Activated T-cell treated with anti-CD3 and anti-CD28 coated beads, Interleukin-2, amount 50 U/mL, for 4 hours (primary cell): ENCODE measurements at regions not wholly inside any gene's neighbourhood (a gene's known extent, or its start where the extent isn't known, plus 50 kb on each side); places are given as distances from the start of the nearest gene placed in this dataset.

Experiments used
- ATAC-seq, 2 donors: fragments of 200-7000 bp; cut with Tn5 transposase; one replicate each; pipeline ENCODE4 v1.10.0; 2021
- DNase-seq: peaks from one replicate; pipeline ENCODE4 v3.0.0-alpha.2; 2020
- H3K27me3 Mint-ChIP-seq: one replicate; pipeline ENCODE4 v1.8.0; 2021; ENCODE audit warnings: low read depth, mixed read lengths
- H3K36me3 Mint-ChIP-seq: one replicate; pipeline ENCODE4 v1.8.0; 2022; ENCODE audit warnings: mixed read lengths; ENCODE audit not compliant: insufficient read depth
- H3K4me1 Mint-ChIP-seq: one replicate; pipeline ENCODE4 v1.8.0; 2021; ENCODE audit warnings: low read depth, mixed read lengths
- H3K4me3 Mint-ChIP-seq: one replicate; pipeline ENCODE4 v1.8.0; 2021; ENCODE audit warnings: mild to moderate bottlenecking, moderate library complexity, mixed read lengths
- H3K9me3 Mint-ChIP-seq: one replicate; pipeline ENCODE4 v1.8.0; 2021; ENCODE audit warnings: mixed read lengths

GRCh38 chr13:34030782-34031181 lies 212.8 kb downstream of the RFC3 start:
- no peaks in the 10 kb centered on the region for H3K36me3 Mint-ChIP-seq
- H3K4me3 Mint-ChIP-seq, result no peak overlapping the region
- ATAC-seq (no peak), DNase-seq (no peak)
- peaks cover 10% of the 10 kb centered on the region for H3K9me3 Mint-ChIP-seq
- no peaks in the 10 kb centered on the region for H3K4me1 Mint-ChIP-seq
- H3K27me3 Mint-ChIP-seq, result no peaks in the 10 kb centered on the region

- no peak overlapping the region for H3K4me3 Mint-ChIP-seq
- DNase-seq, result no peak
- H3K9me3 Mint-ChIP-seq, result peaks cover 10% of the 10 kb centered on the region
- no peak for ATAC-seq
- H3K36me3 Mint-ChIP-seq, result no peaks in the 10 kb centered on the region
- H3K4me1 Mint-ChIP-seq, result no peaks in the 10 kb centered on the region
- H3K27me3 Mint-ChIP-seq, result no peaks in the 10 kb centered on the region
Measured at GRCh38 chr13:34031610-34032009, 213.7 kb downstream of the RFC3 start.

- peaks cover 5% of the 10 kb centered on the region for H3K9me3 Mint-ChIP-seq
- no peaks in the 10 kb centered on the region for H3K4me1 Mint-ChIP-seq
- ATAC-seq (no peak), DNase-seq (no peak)
- no peaks in the 10 kb centered on the region for H3K27me3 Mint-ChIP-seq
- no peaks in the 10 kb centered on the region for H3K36me3 Mint-ChIP-seq
- H3K4me3 Mint-ChIP-seq, result no peak overlapping the region
Measured at GRCh38 chr13:34034411-34034810, 216.5 kb downstream of the RFC3 start.

GRCh38 chr13:34035178-34035577 lies 217.2 kb downstream of the RFC3 start:
- DNase-seq, result no peak
- H3K36me3 Mint-ChIP-seq, result no peaks in the 10 kb centered on the region
- no peak for ATAC-seq
- H3K9me3 Mint-ChIP-seq, result no peaks in the 10 kb centered on the region
- H3K4me3 Mint-ChIP-seq, result no peak overlapping the region
- H3K4me1 Mint-ChIP-seq, result no peaks in the 10 kb centered on the region
- H3K27me3 Mint-ChIP-seq, result no peaks in the 10 kb centered on the region

GRCh38 chr13:34035676-34036325 lies 217.9 kb downstream of the RFC3 start:
- DNase-seq (no peak), ATAC-seq (no peak)
- no peaks in the 10 kb centered on the region for H3K9me3 Mint-ChIP-seq
- no peak overlapping the region for H3K4me3 Mint-ChIP-seq
- no peaks in the 10 kb centered on the region for H3K27me3 Mint-ChIP-seq
- no peaks in the 10 kb centered on the region for H3K36me3 Mint-ChIP-seq
- no peaks in the 10 kb centered on the region for H3K4me1 Mint-ChIP-seq

- H3K36me3 Mint-ChIP-seq, result no peaks in the 10 kb centered on the region
- no peak overlapping the region for H3K4me3 Mint-ChIP-seq
- no peak for DNase-seq
- no peaks in the 10 kb centered on the region for H3K4me1 Mint-ChIP-seq
- H3K27me3 Mint-ChIP-seq, result peaks cover 1% of the 10 kb centered on the region
- ATAC-seq, result no peak
- no peaks in the 10 kb centered on the region for H3K9me3 Mint-ChIP-seq
Measured at GRCh38 chr13:34037636-34038540, 219.9 kb downstream of the RFC3 start.

GRCh38 chr13:34038541-34039068 lies 220.7 kb downstream of the RFC3 start:
- no peaks in the 10 kb centered on the region for H3K9me3 Mint-ChIP-seq
- ATAC-seq, result no peak
- H3K4me3 Mint-ChIP-seq, result no peak overlapping the region

GRCh38 chr13:34039678-34040077 lies 221.7 kb downstream of the RFC3 start:
- H3K4me1 Mint-ChIP-seq, result no peaks in the 10 kb centered on the region
- ATAC-seq (no peak), DNase-seq (no peak)
- no peaks in the 10 kb centered on the region for H3K36me3 Mint-ChIP-seq
- no peak overlapping the region for H3K4me3 Mint-ChIP-seq
- H3K9me3 Mint-ChIP-seq, result no peaks in the 10 kb centered on the region
- H3K27me3 Mint-ChIP-seq, result peaks cover 1% of the 10 kb centered on the region

More at GRCh38 chr13:34038541-34039068, 220.7 kb downstream of the RFC3 start:
- no peaks in the 10 kb centered on the region for H3K36me3 Mint-ChIP-seq
- DNase-seq, result no peak
- H3K27me3 Mint-ChIP-seq, result peaks cover 1% of the 10 kb centered on the region
- no peaks in the 10 kb centered on the region for H3K4me1 Mint-ChIP-seq

GRCh38 chr13:34040863-34041262 lies 222.9 kb downstream of the RFC3 start:
- no peaks in the 10 kb centered on the region for H3K36me3 Mint-ChIP-seq
- no peak for ATAC-seq
- H3K4me3 Mint-ChIP-seq, result no peak overlapping the region
- DNase-seq, result no peak
- H3K9me3 Mint-ChIP-seq, result no peaks in the 10 kb centered on the region
- no peaks in the 10 kb centered on the region for H3K4me1 Mint-ChIP-seq
- peaks cover 1% of the 10 kb centered on the region for H3K27me3 Mint-ChIP-seq

- DNase-seq, result no peak
- H3K27me3 Mint-ChIP-seq, result peaks cover 1% of the 10 kb centered on the region
- no peak for ATAC-seq
- no peaks in the 10 kb centered on the region for H3K4me1 Mint-ChIP-seq
- no peaks in the 10 kb centered on the region for H3K9me3 Mint-ChIP-seq
- no peak overlapping the region for H3K4me3 Mint-ChIP-seq
- no peaks in the 10 kb centered on the region for H3K36me3 Mint-ChIP-seq
Measured at GRCh38 chr13:34044041-34044440, 226.1 kb downstream of the RFC3 start.

GRCh38 chr13:34044660-34045080 lies 226.7 kb downstream of the RFC3 start:
- DNase-seq, result no peak
- ATAC-seq, result no peak
- H3K4me1 Mint-ChIP-seq, result no peaks in the 10 kb centered on the region
- H3K27me3 Mint-ChIP-seq, result peaks cover 1% of the 10 kb centered on the region
- H3K4me3 Mint-ChIP-seq, result no peak overlapping the region
- H3K9me3 Mint-ChIP-seq, result no peaks in the 10 kb centered on the region
- H3K36me3 Mint-ChIP-seq, result no peaks in the 10 kb centered on the region

GRCh38 chr13:34046457-34046856 lies 228.5 kb downstream of the RFC3 start:
- no peak for ATAC-seq
- Mint-ChIP-seq H3K4me1 (no peaks in the 10 kb centered on the region), H3K9me3 (no peaks in the 10 kb centered on the region), H3K36me3 (no peaks in the 10 kb centered on the region), H3K4me3 (no peak overlapping the region), H3K27me3 (peaks cover 1% of the 10 kb centered on the region)
- DNase-seq, result no peak

- H3K9me3 Mint-ChIP-seq, result peaks cover 3% of the 10 kb centered on the region
- H3K4me1 Mint-ChIP-seq, result no peaks in the 10 kb centered on the region
- no peaks in the 10 kb centered on the region for H3K36me3 Mint-ChIP-seq
- DNase-seq (no peak), ATAC-seq (no peak)
- H3K27me3 Mint-ChIP-seq, result no peaks in the 10 kb centered on the region
- H3K4me3 Mint-ChIP-seq, result no peak overlapping the region
Measured at GRCh38 chr13:34048652-34049051, 230.7 kb downstream of the RFC3 start.

- ATAC-seq, result no peak
- peaks cover 6% of the 10 kb centered on the region for H3K9me3 Mint-ChIP-seq
- no peak overlapping the region for H3K4me3 Mint-ChIP-seq
- H3K36me3 Mint-ChIP-seq, result no peaks in the 10 kb centered on the region
- no peaks in the 10 kb centered on the region for H3K4me1 Mint-ChIP-seq
- H3K27me3 Mint-ChIP-seq, result no peaks in the 10 kb centered on the region
- DNase-seq, result no peak
Measured at GRCh38 chr13:34056733-34057258, 238.8 kb downstream of the RFC3 start.
